Thoracic aorta (tissue), 2 donors: ENCODE measurements at regions not wholly inside any gene's neighbourhood (a gene's known extent, or its start where the extent isn't known, plus 50 kb on each side); places are given as distances from the start of the nearest gene placed in this dataset.

Experiments used
- ATAC-seq: fragments of 150-250 bp; one replicate; pipeline ENCODE4 v1.8.0; 2017; ENCODE audit warnings: low read depth; ENCODE audit not compliant: insufficient number of reproducible peaks, low FRiP score
- DNase-seq: peaks from one replicate; pipeline ENCODE4 v3.0.0-alpha.2; 2020; ENCODE audit warnings: low spot score
- H3K27ac ChIP-seq, 2 donors: fragments of 200-600 bp; sonication (generic); 1 replicate in 1 of 2; 2 replicates in 1 of 2; pipeline ENCODE4 v1.5.1; 2016; ENCODE audit warnings: mild to moderate bottlenecking in 2 of 2, moderate library complexity in 2 of 2
- H3K27me3 ChIP-seq: fragments of 200-600 bp; sonication (generic); replicated peaks from 2 replicates; pipeline ENCODE4 v1.6.0; 2016; ENCODE audit warnings: mild to moderate bottlenecking; ENCODE audit not compliant: insufficient read depth
- H3K36me3 ChIP-seq: fragments of 200-600 bp; sonication (generic); one replicate; pipeline ENCODE4 v1.5.1; 2016
- H3K4me1 ChIP-seq, 2 donors: fragments of 200-600 bp; sonication (generic); 1 replicate in 1 of 2; 2 replicates in 1 of 2; pipeline versions ENCODE4 v1.5.1 to v1.6.0; 2016; ENCODE audit warnings: low read depth in 2 of 2, mild to moderate bottlenecking in 1 of 2; ENCODE audit not compliant: control insufficient read depth in 1 of 2
- H3K4me3 ChIP-seq: fragments of 200-600 bp; sonication (generic); 2 replicates; pipeline ENCODE4 v1.5.1; 2016; ENCODE audit warnings: mild to moderate bottlenecking
- H3K9me3 ChIP-seq: fragments of 200-600 bp; sonication (generic); 2 replicates; pipeline ENCODE4 v1.5.1; 2016
- CTCF ChIP-seq: fragments of 200-600 bp; sonication (generic); IDR thresholded peaks from one replicate; pipeline ENCODE4 v1.5.1; 2019; ENCODE audit warnings: antibody characterized with exemption

DNA sequence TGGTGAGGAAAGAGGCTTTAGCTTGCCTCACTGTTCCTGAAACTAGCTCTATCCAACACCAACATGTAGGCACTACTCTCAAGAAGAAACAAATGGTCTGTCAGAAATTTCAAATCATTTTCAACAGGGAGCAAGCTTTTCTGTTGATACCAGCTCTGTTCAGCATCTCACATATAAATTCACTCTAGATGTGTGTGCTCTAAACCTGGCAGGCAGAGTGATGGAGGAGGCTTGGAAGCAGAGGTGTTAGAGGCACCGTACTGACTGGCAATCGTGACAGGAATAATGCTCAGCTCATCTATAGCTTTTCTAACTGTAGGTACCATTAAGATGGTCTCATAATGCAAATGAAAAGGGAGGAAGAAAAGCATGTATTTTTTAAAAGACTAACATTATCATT is 597.2 kb upstream of the NECTIN3 start:
- Histone ChIP-seq H3K9me3 (no peaks in the 10 kb centered on the region), H3K27me3 (no peaks in the 10 kb centered on the region), H3K36me3 (no peaks in the 10 kb centered on the region), H3K4me1 (no peaks in the 10 kb centered on the region), H3K27ac (no peak overlapping the region), H3K4me3 (no peak overlapping the region)
- DNase-seq: no peak
- no peak for ATAC-seq
- no peak for TF ChIP-seq CTCF

DNA sequence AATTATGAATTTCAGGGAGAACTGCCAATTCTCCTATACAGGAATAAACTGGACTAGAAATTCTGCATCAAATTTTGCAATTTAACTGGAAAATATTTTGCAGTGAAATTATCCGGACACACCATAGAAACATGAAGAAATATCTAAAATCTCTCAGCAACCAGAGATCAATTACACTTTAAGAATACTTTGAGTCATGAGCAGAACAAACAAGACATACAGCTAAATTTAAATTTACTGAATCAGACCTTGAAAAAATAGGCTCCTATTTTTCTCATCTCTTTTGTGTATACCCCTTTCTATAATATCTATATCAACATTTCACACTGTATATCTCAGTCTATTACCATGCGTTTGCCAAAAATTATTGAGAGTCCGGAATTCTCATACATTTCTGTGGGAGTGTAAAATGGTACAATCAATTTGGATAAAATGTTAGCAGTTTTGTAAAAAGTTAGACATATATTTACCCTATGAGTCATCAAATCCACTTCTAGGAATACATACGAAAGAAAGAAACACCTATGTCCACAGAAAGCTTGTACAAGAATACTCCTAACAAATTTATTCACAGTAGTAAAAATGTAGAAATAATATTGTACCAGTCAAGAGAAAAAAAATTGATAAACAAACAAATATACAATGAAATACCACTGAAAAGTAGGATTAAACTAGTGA is 593.1 kb upstream of the NECTIN3 start:
- ATAC-seq: no peak
- no peak for TF ChIP-seq CTCF
- H3K4me3 ChIP-seq: no peak overlapping the region
- H3K9me3 ChIP-seq: no peaks in the 10 kb centered on the region
- H3K27ac ChIP-seq: no peak overlapping the region
- H3K36me3 ChIP-seq: no peaks in the 10 kb centered on the region
- no peak for DNase-seq
- H3K4me1 ChIP-seq: no peaks in the 10 kb centered on the region
- H3K27me3 ChIP-seq: no peaks in the 10 kb centered on the region

DNA sequence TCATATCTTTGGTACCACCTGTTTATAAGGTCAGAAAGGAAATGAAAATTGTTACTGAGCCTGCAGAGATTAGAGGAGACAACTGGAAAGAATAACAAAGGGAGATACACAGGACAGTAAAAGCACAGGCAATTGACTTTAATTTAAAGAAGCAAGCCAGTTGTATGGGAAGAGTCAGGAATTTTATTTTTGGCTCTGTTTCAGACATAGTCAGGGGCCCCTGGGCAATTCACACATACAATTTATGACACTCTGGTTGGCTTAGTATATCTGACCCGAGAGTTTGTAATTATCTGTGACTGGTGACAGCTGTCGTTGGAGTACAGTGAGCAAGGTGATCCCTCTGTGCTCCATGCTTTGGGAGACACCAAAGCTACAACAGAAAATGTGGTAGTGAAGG is 591.9 kb upstream of the NECTIN3 start:
- DNase-seq: no peak
- H3K27ac ChIP-seq: no peak overlapping the region
- no peaks in the 10 kb centered on the region for H3K27me3 ChIP-seq
- no peaks in the 10 kb centered on the region for H3K4me1 ChIP-seq
- ATAC-seq: no peak
- TF ChIP-seq CTCF: no peak
- H3K36me3 ChIP-seq: no peaks in the 10 kb centered on the region
- no peak overlapping the region for H3K4me3 ChIP-seq
- peaks cover 4% of the 10 kb centered on the region for H3K9me3 ChIP-seq

DNA sequence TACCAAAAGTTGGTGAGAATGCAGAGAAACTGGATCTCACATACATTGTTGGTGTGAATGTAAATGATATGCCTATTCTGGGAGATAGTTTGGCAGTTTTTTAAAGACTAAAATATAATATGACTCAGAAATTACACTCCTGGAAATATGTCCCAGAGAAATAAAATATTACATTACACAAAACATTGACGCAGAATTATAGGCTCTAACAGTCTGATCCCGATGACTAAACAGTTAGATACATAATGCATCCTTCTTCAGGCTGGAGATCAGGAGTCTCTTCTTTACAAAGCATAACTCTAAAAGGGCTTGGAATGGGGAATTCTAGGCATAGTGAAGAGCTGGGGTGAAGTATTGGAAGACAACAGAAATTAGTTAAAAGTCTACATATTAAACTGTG is 586.2 kb upstream of the NECTIN3 start:
- no peaks in the 10 kb centered on the region for H3K27me3 ChIP-seq

GRCh38 chr3:110487840-110488239 is 583.8 kb upstream of the NECTIN3 start:
- no peak for TF ChIP-seq CTCF
- ATAC-seq (no peak), DNase-seq (no peak)
- Histone ChIP-seq H3K9me3 (peaks cover 17% of the 10 kb centered on the region), H3K27me3 (no peaks in the 10 kb centered on the region), H3K4me1 (no peaks in the 10 kb centered on the region), H3K36me3 (no peaks in the 10 kb centered on the region), H3K4me3 (no peak overlapping the region), H3K27ac (no peak overlapping the region)

More for the DNA sequence above, 586.2 kb upstream of the NECTIN3 start:
- no peaks in the 10 kb centered on the region for H3K4me1 ChIP-seq
- H3K36me3 ChIP-seq: no peaks in the 10 kb centered on the region
- DNase-seq (no peak), ATAC-seq (no peak)
- no peak overlapping the region for H3K4me3 ChIP-seq
- H3K27ac ChIP-seq: no peak overlapping the region
- no peak for TF ChIP-seq CTCF
- peaks cover 17% of the 10 kb centered on the region for H3K9me3 ChIP-seq
